ENCODE measurements at regions not wholly inside any gene's neighbourhood (a gene's known extent, or its start where the extent isn't known, plus 50 kb on each side); places are given as distances from the start of the nearest gene placed in this dataset.

- TF ChIP-seq CHD7 (IDR thresholded peaks at IDR 0.05; ENCODE audit: insufficient replicate concordance, low read length) (no peak), NANOG (IDR thresholded peaks at IDR 0.05; ENCODE audit: insufficient read depth, low read depth, low read length, poor library complexity, severe bottlenecking) (no peak), ZNF274 (IDR thresholded peaks at IDR 0.05; ENCODE audit: borderline replicate concordance, extremely low read depth, low read length) (no peak), EZH2 (IDR thresholded peaks at IDR 0.05; ENCODE audit: low read depth, low read length, severe bottlenecking) (no peak), JUN (IDR thresholded peaks at IDR 0.05; ENCODE audit: low read depth, low read length) (no peak), POLR2AphosphoS5 (IDR thresholded peaks at IDR 0.05; ENCODE audit: low read depth, low read length) (no peak), RFX5 (IDR thresholded peaks at IDR 0.05; ENCODE audit: borderline replicate concordance, low read depth, low read length) (no peak)
Observed at GRCh38 chr4:8766610-8767009, 105.0 kb downstream of the HMX1 start (continued).

Measured in H1 (cell line).